Activated CD8-positive, alpha-beta T cell treated with anti-CD3 and anti-CD28 coated beads for 36 hours (primary cell): ENCODE measurements at regions not wholly inside any gene's neighbourhood (a gene's known extent, or its start where the extent isn't known, plus 50 kb on each side); places are given as distances from the start of the nearest gene placed in this dataset.

ENCODE experiments used
- ATAC-seq: fragments of 200-7000 bp; cut with Tn5 transposase; one replicate; pipeline ENCODE4 v1.10.0; 2021; ENCODE audit warnings: mild to moderate bottlenecking, moderate library complexity
- CTCF ChIA-PET: fragments of 350-600 bp; sonication (Branson Sonifier 250); formaldehyde crosslinking; loops from one replicate; lab custom pipeline; 2021; ENCODE audit warnings: antibody characterized with exemption; lab: Charles Lee
- POLR2A ChIA-PET: fragments of 350-600 bp; sonication (Branson Sonifier 250); formaldehyde crosslinking; loops from one replicate; lab custom pipeline; 2021; ENCODE audit warnings: antibody characterized with exemption; lab: Charles Lee
- DNase-seq: peaks from one replicate; pipeline ENCODE4 v3.0.0-alpha.2; 2020
- H3K27ac Mint-ChIP-seq: one replicate; pipeline ENCODE4 v1.8.0; 2021; ENCODE audit warnings: mild to moderate bottlenecking, mixed read lengths
- H3K27me3 Mint-ChIP-seq: one replicate; pipeline ENCODE4 v1.8.0; 2021; ENCODE audit warnings: mixed read lengths
- H3K36me3 Mint-ChIP-seq: one replicate; pipeline ENCODE4 v1.8.0; 2021; ENCODE audit warnings: low read depth, mixed read lengths
- H3K4me1 Mint-ChIP-seq: one replicate; pipeline ENCODE4 v1.8.0; 2021; ENCODE audit warnings: low read depth, mixed read lengths
- H3K4me3 Mint-ChIP-seq: one replicate; pipeline ENCODE4 v1.8.0; 2021; ENCODE audit warnings: mild to moderate bottlenecking, moderate library complexity, mixed read lengths
- H3K9me3 Mint-ChIP-seq: one replicate; pipeline ENCODE4 v1.8.0; 2021; ENCODE audit warnings: mixed read lengths
- intact Hi-C: fragments of 100-400 bp; cut with micrococcal nuclease; formaldehyde crosslinking; loops from one replicate; pipeline ENCODE4 v1.10.0; 2022
- TF ChIP-seq, protein P1 (sequence below): fragments of 200-600 bp; IDR thresholded peaks from one replicate; pipeline ENCODE4 v1.8.0; 2022; ENCODE audit warnings: antibody characterized with exemption, mild to moderate bottlenecking

DNA sequence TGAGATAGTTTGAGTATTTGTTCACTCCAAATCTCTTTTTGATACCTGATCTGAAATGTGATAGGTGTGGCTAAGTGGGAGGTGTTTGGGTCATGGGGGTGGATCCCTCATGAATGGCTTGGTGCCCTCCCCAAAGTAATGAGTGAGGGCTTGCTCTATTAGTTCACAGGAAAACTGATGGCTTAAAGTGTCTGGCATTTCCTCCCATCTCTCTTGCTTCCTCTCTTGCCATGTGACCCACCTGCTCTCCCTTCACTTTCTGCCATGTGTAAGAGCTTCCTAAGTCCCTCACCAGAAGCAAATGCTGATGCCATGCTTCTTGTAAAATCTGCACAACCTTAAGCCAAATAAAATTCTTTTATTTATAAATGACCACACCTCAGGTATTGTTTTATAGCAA is 61.1 kb downstream of the MAD2L1 start:
- ChIA-PET CTCF (no interaction called here), POLR2A (no interaction called here)
- Mint-ChIP-seq H3K4me3 (no peak overlapping the region), H3K9me3 (no peaks in the 10 kb centered on the region), H3K36me3 (no peaks in the 10 kb centered on the region), H3K4me1 (no peaks in the 10 kb centered on the region), H3K27ac (no peak overlapping the region), H3K27me3 (peaks cover 10% of the 10 kb centered on the region)
- DNase-seq (no peak), ATAC-seq (no peak)
- TF ChIP-seq, protein P1, sequence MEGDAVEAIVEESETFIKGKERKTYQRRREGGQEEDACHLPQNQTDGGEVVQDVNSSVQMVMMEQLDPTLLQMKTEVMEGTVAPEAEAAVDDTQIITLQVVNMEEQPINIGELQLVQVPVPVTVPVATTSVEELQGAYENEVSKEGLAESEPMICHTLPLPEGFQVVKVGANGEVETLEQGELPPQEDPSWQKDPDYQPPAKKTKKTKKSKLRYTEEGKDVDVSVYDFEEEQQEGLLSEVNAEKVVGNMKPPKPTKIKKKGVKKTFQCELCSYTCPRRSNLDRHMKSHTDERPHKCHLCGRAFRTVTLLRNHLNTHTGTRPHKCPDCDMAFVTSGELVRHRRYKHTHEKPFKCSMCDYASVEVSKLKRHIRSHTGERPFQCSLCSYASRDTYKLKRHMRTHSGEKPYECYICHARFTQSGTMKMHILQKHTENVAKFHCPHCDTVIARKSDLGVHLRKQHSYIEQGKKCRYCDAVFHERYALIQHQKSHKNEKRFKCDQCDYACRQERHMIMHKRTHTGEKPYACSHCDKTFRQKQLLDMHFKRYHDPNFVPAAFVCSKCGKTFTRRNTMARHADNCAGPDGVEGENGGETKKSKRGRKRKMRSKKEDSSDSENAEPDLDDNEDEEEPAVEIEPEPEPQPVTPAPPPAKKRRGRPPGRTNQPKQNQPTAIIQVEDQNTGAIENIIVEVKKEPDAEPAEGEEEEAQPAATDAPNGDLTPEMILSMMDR: no peak
- intact Hi-C loops: no loop called here

DNA sequence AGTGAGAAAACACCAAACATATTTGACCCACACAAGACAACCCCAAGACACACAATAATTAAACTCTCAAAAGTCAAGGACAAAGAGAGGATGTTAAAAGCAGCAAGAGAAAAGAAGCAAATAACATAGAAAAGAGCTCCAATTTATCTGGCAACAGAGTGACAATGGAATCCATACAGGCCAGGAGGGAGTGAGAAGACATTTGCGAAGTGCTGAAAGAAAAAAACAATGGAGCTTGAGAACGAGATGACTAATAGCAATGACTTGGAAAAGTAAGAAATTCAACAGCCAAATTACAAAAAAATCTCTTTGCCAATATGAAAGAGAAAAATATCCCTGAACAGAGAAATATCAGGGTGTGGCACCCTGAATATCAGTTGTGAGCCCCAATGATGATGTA is 61.6 kb downstream of the MAD2L1 start:
- Mint-ChIP-seq H3K36me3 (no peaks in the 10 kb centered on the region), H3K27me3 (peaks cover 10% of the 10 kb centered on the region), H3K9me3 (no peaks in the 10 kb centered on the region), H3K4me1 (no peaks in the 10 kb centered on the region), H3K27ac (no peak overlapping the region), H3K4me3 (no peak overlapping the region)
- intact Hi-C loops: no loop called here
- CTCF ChIA-PET: no interaction called here
- no peak for DNase-seq
- no peak for ATAC-seq
- TF ChIP-seq, protein P1: no peak
- POLR2A ChIA-PET: no interaction called here

DNA sequence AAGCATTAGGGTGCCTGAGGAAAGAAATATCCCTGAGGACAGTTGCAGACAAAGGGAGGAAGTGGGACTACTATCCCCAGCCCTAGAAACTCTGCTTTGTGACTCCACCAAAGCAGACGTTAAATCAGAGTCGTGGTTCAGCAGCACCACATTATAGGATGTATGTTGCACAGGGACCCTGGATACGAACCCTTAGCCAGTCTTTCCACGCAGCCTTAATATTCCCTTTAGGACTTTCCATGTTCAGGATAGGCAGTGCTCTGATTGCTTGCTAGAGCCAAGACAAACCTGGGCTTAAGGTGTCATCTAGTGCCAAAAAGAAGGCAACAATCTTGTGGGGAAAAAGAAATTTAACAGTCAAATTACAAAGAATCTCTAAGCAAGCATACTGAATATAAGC is 62.6 kb downstream of the MAD2L1 start:
- TF ChIP-seq, protein P1: no peak
- Mint-ChIP-seq H3K4me1 (no peaks in the 10 kb centered on the region), H3K9me3 (no peaks in the 10 kb centered on the region), H3K36me3 (no peaks in the 10 kb centered on the region), H3K27me3 (peaks cover 7% of the 10 kb centered on the region), H3K4me3 (no peak overlapping the region), H3K27ac (no peak overlapping the region)
- POLR2A ChIA-PET: no interaction called here
- CTCF ChIA-PET: no interaction called here
- no peak for ATAC-seq
- DNase-seq: no peak
- intact Hi-C loops: no loop called here

DNA sequence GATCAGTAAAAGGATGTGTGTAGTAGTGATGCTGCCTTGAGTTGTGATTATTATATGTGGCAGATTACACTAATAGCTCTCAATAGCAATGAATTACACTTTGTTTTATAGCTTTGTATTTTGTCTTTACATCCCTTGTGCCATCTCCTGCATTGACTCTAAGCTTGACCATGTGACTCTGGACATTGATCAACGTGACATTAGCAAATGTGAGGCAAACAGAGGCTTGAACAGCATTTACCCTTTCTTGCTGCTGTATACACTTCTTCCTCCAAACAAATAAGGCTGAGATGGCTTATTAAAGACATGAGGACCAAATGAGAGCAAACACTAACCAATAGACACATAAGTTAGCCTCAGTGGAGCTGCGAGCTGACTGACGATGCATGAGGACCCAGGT is 63.5 kb downstream of the MAD2L1 start:
- CTCF ChIA-PET: interaction anchor here (1.3 kb wide), 1 partner anchor 20 kb away, joined by 3 read pairs; no protein-coding TSS in a partner anchor
- no peaks in the 10 kb centered on the region for H3K4me1 Mint-ChIP-seq
- H3K9me3 Mint-ChIP-seq: no peaks in the 10 kb centered on the region

DNA sequence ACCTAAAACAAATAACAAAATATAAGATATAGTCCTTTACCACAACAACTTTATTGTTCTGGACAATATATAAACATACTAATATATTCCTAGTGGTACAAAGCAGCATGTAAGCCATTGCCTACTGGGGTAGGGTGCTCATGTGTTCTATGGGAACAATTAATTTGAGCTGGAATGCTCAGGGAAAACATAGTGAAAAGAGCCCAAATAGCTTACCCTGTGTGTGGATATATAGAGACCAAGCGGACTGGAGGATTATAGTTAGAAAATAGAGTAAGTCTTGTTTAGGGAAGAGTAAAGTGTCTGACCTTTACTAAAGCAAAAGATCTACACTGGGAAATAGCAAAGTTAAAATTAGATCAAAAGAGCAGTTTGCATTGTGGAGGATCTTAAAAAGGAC is 64.8 kb downstream of the MAD2L1 start:
- peaks cover 5% of the 10 kb centered on the region for H3K27me3 Mint-ChIP-seq
- ChIA-PET POLR2A (no interaction called here), CTCF (interaction anchor here (1.3 kb wide), 1 partner anchor 19 kb away, joined by 3 read pairs; no protein-coding TSS in a partner anchor)
- no peaks in the 10 kb centered on the region for H3K4me1 Mint-ChIP-seq
- H3K4me3 Mint-ChIP-seq: no peak overlapping the region
- H3K36me3 Mint-ChIP-seq: no peaks in the 10 kb centered on the region
- H3K27ac Mint-ChIP-seq: no peak overlapping the region
- DNase-seq: no peak
- H3K9me3 Mint-ChIP-seq: no peaks in the 10 kb centered on the region
- TF ChIP-seq, protein P1: no peak
- ATAC-seq: no peak
- intact Hi-C loops: no loop called here

More for the DNA sequence above, 63.5 kb downstream of the MAD2L1 start:
- POLR2A ChIA-PET: no interaction called here
- H3K27ac Mint-ChIP-seq: no peak overlapping the region
- no peaks in the 10 kb centered on the region for H3K36me3 Mint-ChIP-seq
- H3K4me3 Mint-ChIP-seq: no peak overlapping the region
- DNase-seq: no peak
- TF ChIP-seq, protein P1: no peak
- peaks cover 7% of the 10 kb centered on the region for H3K27me3 Mint-ChIP-seq
- ATAC-seq: no peak
- intact Hi-C loops: no loop called here
